Endodermal cell (in vitro differentiated cells): ENCODE measurements at regions not wholly inside any gene's neighbourhood (a gene's known extent, or its start where the extent isn't known, plus 50 kb on each side); places are given as distances from the start of the nearest gene placed in this dataset.

Experiments used
- DNase-seq: peaks from one replicate; pipeline ENCODE4 v3.0.0-alpha.2; 2017
- H3K27ac ChIP-seq: 2 replicates; pipeline ENCODE4 v1.5.1; 2013; ENCODE audit warnings: mild to moderate bottlenecking, low read depth, low read length, moderate library complexity
- H3K27me3 ChIP-seq: 2 replicates; pipeline ENCODE4 v1.6.1; 2013; ENCODE audit warnings: mild to moderate bottlenecking, low read length, moderate library complexity; ENCODE audit not compliant: insufficient read depth, control insufficient read depth, poor library complexity, severe bottlenecking
- H3K36me3 ChIP-seq: 2 replicates; pipeline ENCODE4 v1.7.0; 2013; ENCODE audit warnings: mild to moderate bottlenecking, low read length, moderate library complexity; ENCODE audit not compliant: control insufficient read depth, insufficient read depth
- H3K4me1 ChIP-seq: one replicate; pipeline ENCODE4 v1.7.0; 2013; ENCODE audit warnings: low read length; ENCODE audit not compliant: control insufficient read depth, insufficient read depth
- H3K4me3 ChIP-seq: 2 replicates; pipeline ENCODE4 v1.5.1; 2013; ENCODE audit warnings: mild to moderate bottlenecking, low read length, moderate library complexity
- H3K9ac ChIP-seq: 2 replicates; pipeline ENCODE4 v1.6.1; 2013; ENCODE audit warnings: mild to moderate bottlenecking, low read length, moderate library complexity; ENCODE audit not compliant: poor library complexity, severe bottlenecking; ENCODE audit errors: extremely low read depth
- H3K9me3 ChIP-seq: 2 replicates; pipeline ENCODE4 v1.6.1; 2013; ENCODE audit warnings: mild to moderate bottlenecking, low read length, moderate library complexity; ENCODE audit not compliant: control insufficient read depth
- H3K27ac Mint-ChIP-seq: 2 replicates; pipeline ENCODE4 v1.8.0; 2020; ENCODE audit warnings: mixed read lengths
- H3K27me3 Mint-ChIP-seq: 2 replicates; pipeline ENCODE4 v1.8.0; 2021; ENCODE audit warnings: mild to moderate bottlenecking, mixed read lengths; ENCODE audit not compliant: insufficient read depth
- H3K36me3 Mint-ChIP-seq: 2 replicates; pipeline ENCODE4 v1.8.0; 2020; ENCODE audit warnings: low read depth, mixed read lengths
- H3K4me1 Mint-ChIP-seq: 2 replicates; pipeline ENCODE4 v1.8.0; 2020; ENCODE audit warnings: mixed read lengths
- H3K4me3 Mint-ChIP-seq: 2 replicates; pipeline ENCODE4 v1.8.0; 2020; ENCODE audit warnings: mild to moderate bottlenecking, moderate library complexity, mixed read lengths
- H3K9me3 Mint-ChIP-seq: 2 replicates; pipeline ENCODE4 v1.8.0; 2020; ENCODE audit warnings: mild to moderate bottlenecking, mixed read lengths
- WGBS, 2 experiments: methylation state at CpG; one replicate each; pipeline versions ENCODE4 v1.1.5 to v1.1.7; 2013; ENCODE audit warnings: missing lambda C conversion rate in 2 of 2, mixed read lengths in 1 of 2; ENCODE audit not compliant: insufficient coverage in 1 of 2, insufficient read length in 1 of 2; 5-methylcytosine and 5-hydroxymethylcytosine counted together
- TF ChIP-seq, protein P1 (sequence below): fragments of 200-600 bp; sonication (generic); conservative IDR thresholded peaks from 2 replicates; pipeline ENCODE4 v1.5.0; 2021; ENCODE audit warnings: antibody characterized with exemption, mild to moderate bottlenecking

GRCh38 chr7:22642454-22642853 is 84.5 kb upstream of the IL6 start:
- peaks cover 71% of the 10 kb centered on the region for H3K9me3 Mint-ChIP-seq
- no peaks in the 10 kb centered on the region for H3K4me1 ChIP-seq

GRCh38 chr7:22640269-22640668 is 86.7 kb upstream of the IL6 start:
- 100% methylated on average over 4 to 8 of the region's 8 CpGs for WGBS, 2 experiments
- Histone ChIP-seq H3K36me3 (peaks cover 10% of the 10 kb centered on the region), H3K4me3 (no peak overlapping the region), H3K9ac (no peak overlapping the region), H3K27me3 (no peaks in the 10 kb centered on the region), H3K27ac (no peak overlapping the region), H3K9me3 (peaks cover 64% of the 10 kb centered on the region), H3K4me1 (no peaks in the 10 kb centered on the region)
- no peak for DNase-seq
- no peaks in the 10 kb centered on the region for H3K27me3 Mint-ChIP-seq
- TF ChIP-seq, protein P1, sequence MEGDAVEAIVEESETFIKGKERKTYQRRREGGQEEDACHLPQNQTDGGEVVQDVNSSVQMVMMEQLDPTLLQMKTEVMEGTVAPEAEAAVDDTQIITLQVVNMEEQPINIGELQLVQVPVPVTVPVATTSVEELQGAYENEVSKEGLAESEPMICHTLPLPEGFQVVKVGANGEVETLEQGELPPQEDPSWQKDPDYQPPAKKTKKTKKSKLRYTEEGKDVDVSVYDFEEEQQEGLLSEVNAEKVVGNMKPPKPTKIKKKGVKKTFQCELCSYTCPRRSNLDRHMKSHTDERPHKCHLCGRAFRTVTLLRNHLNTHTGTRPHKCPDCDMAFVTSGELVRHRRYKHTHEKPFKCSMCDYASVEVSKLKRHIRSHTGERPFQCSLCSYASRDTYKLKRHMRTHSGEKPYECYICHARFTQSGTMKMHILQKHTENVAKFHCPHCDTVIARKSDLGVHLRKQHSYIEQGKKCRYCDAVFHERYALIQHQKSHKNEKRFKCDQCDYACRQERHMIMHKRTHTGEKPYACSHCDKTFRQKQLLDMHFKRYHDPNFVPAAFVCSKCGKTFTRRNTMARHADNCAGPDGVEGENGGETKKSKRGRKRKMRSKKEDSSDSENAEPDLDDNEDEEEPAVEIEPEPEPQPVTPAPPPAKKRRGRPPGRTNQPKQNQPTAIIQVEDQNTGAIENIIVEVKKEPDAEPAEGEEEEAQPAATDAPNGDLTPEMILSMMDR, result no peak
- no peak overlapping the region for H3K27ac Mint-ChIP-seq
- H3K4me1 Mint-ChIP-seq, result peaks cover 3% of the 10 kb centered on the region
- no peak overlapping the region for H3K4me3 Mint-ChIP-seq
- H3K9me3 Mint-ChIP-seq, result peaks cover 49% of the 10 kb centered on the region
- H3K36me3 Mint-ChIP-seq, result peaks cover 55% of the 10 kb centered on the region

More at GRCh38 chr7:22642454-22642853, 84.5 kb upstream of the IL6 start:
- Mint-ChIP-seq H3K27me3 (no peaks in the 10 kb centered on the region), H3K27ac (no peak overlapping the region), H3K36me3 (peaks cover 71% of the 10 kb centered on the region), H3K4me3 (no peak overlapping the region), H3K4me1 (no peaks in the 10 kb centered on the region)
- Histone ChIP-seq H3K9me3 (peaks cover 82% of the 10 kb centered on the region), H3K4me3 (no peak overlapping the region), H3K36me3 (peaks cover 32% of the 10 kb centered on the region), H3K9ac (no peak overlapping the region), H3K27me3 (no peaks in the 10 kb centered on the region), H3K27ac (no peak overlapping the region)
- TF ChIP-seq, protein P1, result no peak
- DNase-seq, result no peak

DNA sequence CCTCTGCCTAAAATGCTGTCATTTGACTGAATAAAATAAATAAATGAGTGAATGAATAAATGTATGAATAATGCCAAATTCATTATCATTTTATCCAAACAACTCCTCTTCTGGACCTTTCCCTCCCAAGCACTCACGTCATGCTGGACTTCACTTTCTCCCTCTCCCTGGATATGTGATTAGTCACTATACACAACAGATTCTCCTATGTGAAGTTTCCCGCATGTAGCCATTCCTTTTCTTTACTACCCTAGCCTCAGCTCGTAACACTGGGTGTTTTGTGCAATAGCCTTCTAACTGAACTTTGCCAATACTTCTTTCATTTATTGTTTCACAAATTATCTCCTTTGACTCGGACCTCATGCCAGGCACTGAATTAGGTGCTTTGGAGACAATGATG is 87.6 kb upstream of the IL6 start:
- Histone ChIP-seq H3K27me3 (no peaks in the 10 kb centered on the region), H3K27ac (no peak overlapping the region), H3K36me3 (peaks cover 7% of the 10 kb centered on the region), H3K9me3 (peaks cover 56% of the 10 kb centered on the region), H3K4me1 (peaks cover 3% of the 10 kb centered on the region), H3K9ac (no peak overlapping the region), H3K4me3 (no peak overlapping the region)
- H3K27ac Mint-ChIP-seq, result no peak overlapping the region
- WGBS, 2 experiments, result 82 to 88% methylated on average over 3 to 4 of the region's 4 CpGs
- peaks cover 50% of the 10 kb centered on the region for H3K36me3 Mint-ChIP-seq
- no peaks in the 10 kb centered on the region for H3K27me3 Mint-ChIP-seq
- H3K4me1 Mint-ChIP-seq, result peaks cover 9% of the 10 kb centered on the region
- H3K4me3 Mint-ChIP-seq, result no peak overlapping the region
- TF ChIP-seq, protein P1, result no peak
- H3K9me3 Mint-ChIP-seq, result peaks cover 42% of the 10 kb centered on the region
- no peak for DNase-seq
